Suprapubic skin (tissue), 4 donors: ENCODE measurements at regions not wholly inside any gene's neighbourhood (a gene's known extent, or its start where the extent isn't known, plus 50 kb on each side); places are given as distances from the start of the nearest gene placed in this dataset.

Source experiments
- DNase-seq, 2 donors: peaks; one replicate each; pipeline ENCODE4 v3.0.0-alpha.2; 2019; ENCODE audit warnings: low spot score in 2 of 2
- H3K27ac ChIP-seq: fragments of 200-600 bp; sonication (generic); one replicate; pipeline ENCODE4 v1.5.1; 2019
- H3K27me3 ChIP-seq: fragments of 200-600 bp; sonication (generic); one replicate; pipeline ENCODE4 v1.5.1; 2019
- H3K36me3 ChIP-seq: fragments of 200-600 bp; sonication (generic); one replicate; pipeline ENCODE4 v1.5.1; 2019
- H3K4me1 ChIP-seq: fragments of 200-600 bp; sonication (generic); one replicate; pipeline ENCODE4 v1.5.1; 2019
- H3K4me3 ChIP-seq: fragments of 200-600 bp; sonication (generic); one replicate; pipeline ENCODE4 v1.5.1; 2019; ENCODE audit warnings: mild to moderate bottlenecking
- H3K9me3 ChIP-seq: fragments of 200-600 bp; sonication (generic); one replicate; pipeline ENCODE4 v1.5.1; 2019
- CTCF ChIP-seq, 2 donors: fragments of 200-600 bp in 1 of 2; fragments of 450-650 bp in 1 of 2; sonication (generic) in 1 of 2; IDR thresholded peaks; one replicate each; pipeline ENCODE4 v1.5.1; 2016 to 2019; ENCODE audit warnings: antibody characterized with exemption in 2 of 2, mild to moderate bottlenecking in 1 of 2, moderate library complexity in 1 of 2
- EP300 ChIP-seq: sonication (generic); formaldehyde crosslinking; IDR thresholded peaks from one replicate; pipeline ENCODE4 v1.6.1; 2017; ENCODE audit warnings: antibody characterized with exemption
- POLR2A ChIP-seq, 2 donors: fragments of 450-650 bp; IDR thresholded peaks; one replicate each; pipeline ENCODE4 v1.6.1; 2017; ENCODE audit warnings: antibody characterized with exemption in 2 of 2, mild to moderate bottlenecking in 2 of 2, moderate library complexity in 2 of 2
- POLR2AphosphoS5 ChIP-seq, 3 donors: sonication (generic); formaldehyde crosslinking; IDR thresholded peaks; one replicate each; pipeline ENCODE4 v1.6.1; 2017; ENCODE audit warnings: antibody characterized with exemption in 3 of 3
- WGBS: methylation state at CpG from one replicate; pipeline ENCODE4 v1.1.5; 2018; 5-methylcytosine and 5-hydroxymethylcytosine counted together

GRCh38 chr13:59584761-59585670 is 578.7 kb downstream of the DIAPH3 start:
- Histone ChIP-seq H3K4me1 (no peaks in the 10 kb centered on the region), H3K27me3 (no peaks in the 10 kb centered on the region), H3K36me3 (no peaks in the 10 kb centered on the region), H3K4me3 (no peak overlapping the region), H3K9me3 (no peaks in the 10 kb centered on the region), H3K27ac (no peak overlapping the region)
- DNase-seq: no peak
- WGBS: 57% methylated on average over 10 of the region's 10 CpGs
- TF ChIP-seq POLR2AphosphoS5 (IDR thresholded peaks at IDR 0.05) (no peak), CTCF (IDR thresholded peaks at IDR 0.05) (no peak)

- no peak for DNase-seq
- no peak for TF ChIP-seq POLR2A (IDR thresholded peaks at IDR 0.05)
- Histone ChIP-seq H3K27me3 (no peaks in the 10 kb centered on the region), H3K4me1 (no peaks in the 10 kb centered on the region), H3K4me3 (no peak overlapping the region), H3K27ac (no peak overlapping the region), H3K36me3 (no peaks in the 10 kb centered on the region), H3K9me3 (no peaks in the 10 kb centered on the region)
- 63% methylated on average over 3 of the region's 3 CpGs for WGBS
Measured at GRCh38 chr13:59587030-59587429, 576.7 kb downstream of the DIAPH3 start.

GRCh38 chr13:59587971-59588716 is 575.6 kb downstream of the DIAPH3 start:
- no peaks in the 10 kb centered on the region for H3K9me3 ChIP-seq
- no peaks in the 10 kb centered on the region for H3K4me1 ChIP-seq
- H3K27ac ChIP-seq: no peak overlapping the region
- H3K36me3 ChIP-seq: no peaks in the 10 kb centered on the region
- H3K4me3 ChIP-seq: no peak overlapping the region
- H3K27me3 ChIP-seq: no peaks in the 10 kb centered on the region
- WGBS: 84% methylated on average over 1 of the region's 1 CpG
- DNase-seq: no peak
- TF ChIP-seq CTCF (IDR thresholded peaks at IDR 0.05): no peak
- no peak for TF ChIP-seq POLR2AphosphoS5 (IDR thresholded peaks at IDR 0.05)
- TF ChIP-seq POLR2A (IDR thresholded peaks at IDR 0.05): no peak
- TF ChIP-seq EP300: no peak

GRCh38 chr13:59588717-59589067 is 575.0 kb downstream of the DIAPH3 start:
- H3K4me3 ChIP-seq: no peak overlapping the region
- H3K9me3 ChIP-seq: no peaks in the 10 kb centered on the region
- H3K27ac ChIP-seq: no peak overlapping the region
- no peak for DNase-seq
- H3K27me3 ChIP-seq: no peaks in the 10 kb centered on the region
- H3K36me3 ChIP-seq: no peaks in the 10 kb centered on the region
- TF ChIP-seq POLR2AphosphoS5 (IDR thresholded peaks at IDR 0.05): no peak
- no peak for TF ChIP-seq POLR2A (IDR thresholded peaks at IDR 0.05)
- no peak for TF ChIP-seq EP300
- TF ChIP-seq CTCF (IDR thresholded peaks at IDR 0.05): no peak
- H3K4me1 ChIP-seq: no peaks in the 10 kb centered on the region

- H3K4me1 ChIP-seq: no peaks in the 10 kb centered on the region
- H3K4me3 ChIP-seq: no peak overlapping the region
- H3K27me3 ChIP-seq: no peaks in the 10 kb centered on the region
- no peak overlapping the region for H3K27ac ChIP-seq
- peaks cover 5% of the 10 kb centered on the region for H3K9me3 ChIP-seq
- H3K36me3 ChIP-seq: no peaks in the 10 kb centered on the region
- no peak for TF ChIP-seq POLR2AphosphoS5 (IDR thresholded peaks at IDR 0.05)
- no peak for DNase-seq
Measured at GRCh38 chr13:59601993-59602392, 561.7 kb downstream of the DIAPH3 start.

GRCh38 chr13:59603646-59604045 is 560.1 kb downstream of the DIAPH3 start:
- DNase-seq: no peak
- H3K9me3 ChIP-seq: no peaks in the 10 kb centered on the region
- no peaks in the 10 kb centered on the region for H3K27me3 ChIP-seq
- no peaks in the 10 kb centered on the region for H3K4me1 ChIP-seq
- no peaks in the 10 kb centered on the region for H3K36me3 ChIP-seq
- no peak for TF ChIP-seq CTCF (IDR thresholded peaks at IDR 0.05)
- no peak for TF ChIP-seq POLR2AphosphoS5 (IDR thresholded peaks at IDR 0.05)
- TF ChIP-seq POLR2A (IDR thresholded peaks at IDR 0.05): no peak
- no peak for TF ChIP-seq EP300
- WGBS: 88% methylated on average over 2 of the region's 2 CpGs
- H3K27ac ChIP-seq: no peak overlapping the region
- no peak overlapping the region for H3K4me3 ChIP-seq
